ENCODE measurements at regions not wholly inside any gene's neighbourhood (a gene's known extent, or its start where the extent isn't known, plus 50 kb on each side); places are given as distances from the start of the nearest gene placed in this dataset.

- H3K36me3 ChIP-seq (replicated peaks in 1 of 2; ENCODE audit: control insufficient read depth in 2 of 2, insufficient read depth in 2 of 2, low read length in 2 of 2) = no peaks in the 10 kb centered on the region
- H2AFZ ChIP-seq (ENCODE audit: low read length) = no peak overlapping the region
- no peak overlapping the region for H2AK5ac ChIP-seq (ENCODE audit: low read depth, low read length)
- H4K8ac ChIP-seq (ENCODE audit: low read depth, low read length) = no peak overlapping the region
- H2BK15ac ChIP-seq (ENCODE audit: low read length) = no peak overlapping the region
- H3K14ac ChIP-seq (ENCODE audit: low read length) = no peak overlapping the region
- peaks cover 0 to 67% (median 6%) of the 10 kb centered on the region in 3 experiments for H3K27me3 ChIP-seq (ENCODE audit: control insufficient read depth in 3 of 3, insufficient read depth in 3 of 3, low read depth in 1 of 3, low read length in 3 of 3)
- no peak overlapping the region for H3K4me3 ChIP-seq (ENCODE audit: low read length in 2 of 2)
- no peak for DNase-seq (ENCODE audit: low spot score)
- no peaks in the 10 kb centered on the region for H3K9me3 ChIP-seq (replicated peaks in 1 of 2; ENCODE audit: control insufficient read depth in 2 of 2, insufficient read depth in 1 of 2, low read depth in 1 of 2, low read length in 2 of 2)
- no peak overlapping the region for H3K27ac ChIP-seq (replicated peaks; ENCODE audit: low read length)
- no CpG with 5 or more reads among the region's 7 CpGs for WGBS, 2 donors (ENCODE audit: extremely low coverage in 2 of 2, insufficient read length in 2 of 2, insufficient replicate concordance in 1 of 2)
- no peak overlapping the region for H3K18ac ChIP-seq (ENCODE audit: low read length)
- no peak overlapping the region for H3K4ac ChIP-seq (ENCODE audit: low read length)
- no peak overlapping the region for H3K4me2 ChIP-seq (ENCODE audit: insufficient read depth, low read length, poor library complexity, severe bottlenecking)
- H4K91ac ChIP-seq (ENCODE audit: low read depth, low read length, poor library complexity) = no peak overlapping the region
- H2BK5ac ChIP-seq (ENCODE audit: low read length) = no peak overlapping the region
- no peak overlapping the region for H3K23ac ChIP-seq (ENCODE audit: low read depth, low read length, poor library complexity)
- peaks cover 0 to 4% of the 10 kb centered on the region in 2 donors for H3K4me1 ChIP-seq (ENCODE audit: control insufficient read depth in 2 of 2, insufficient read depth in 1 of 2, low read depth in 1 of 2, low read length in 2 of 2)
- no peak overlapping the region for H3K9ac ChIP-seq (ENCODE audit: low read depth, low read length, poor library complexity)
- no peak overlapping the region for H2BK120ac ChIP-seq (ENCODE audit: low read depth, low read length)
- H3K79me1 ChIP-seq (ENCODE audit: low read depth, low read length) = no peaks in the 10 kb centered on the region
- H2BK12ac ChIP-seq (ENCODE audit: low read length) = no peak overlapping the region
Measured at GRCh38 chr2:120570546-120570945, 165.1 kb upstream of the GLI2 start.

- Histone ChIP-seq H3K36me3 (replicated peaks in 1 of 2; ENCODE audit: control insufficient read depth in 2 of 2, insufficient read depth in 2 of 2, low read length in 2 of 2) (no peaks in the 10 kb centered on the region), H2BK5ac (ENCODE audit: low read length) (no peak overlapping the region), H4K8ac (ENCODE audit: low read depth, low read length) (no peak overlapping the region), H3K4me3 (ENCODE audit: low read length in 2 of 2) (no peak overlapping the region), H3K4me1 (ENCODE audit: control insufficient read depth in 2 of 2, insufficient read depth in 1 of 2, low read depth in 1 of 2, low read length in 2 of 2) (peaks cover 0 to 4% of the 10 kb centered on the region in 2 donors), H2BK12ac (ENCODE audit: low read length) (no peak overlapping the region), H3K27ac (replicated peaks; ENCODE audit: low read length) (no peak overlapping the region), H3K4me2 (ENCODE audit: insufficient read depth, low read length, poor library complexity, severe bottlenecking) (no peak overlapping the region), H3K9me3 (replicated peaks in 1 of 2; ENCODE audit: control insufficient read depth in 2 of 2, insufficient read depth in 1 of 2, low read depth in 1 of 2, low read length in 2 of 2) (no peaks in the 10 kb centered on the region), H3K23ac (ENCODE audit: low read depth, low read length, poor library complexity) (no peak overlapping the region), H3K14ac (ENCODE audit: low read length) (no peak overlapping the region), H3K27me3 (ENCODE audit: control insufficient read depth in 3 of 3, insufficient read depth in 3 of 3, low read depth in 1 of 3, low read length in 3 of 3) (peaks cover 0 to 65% (median 11%) of the 10 kb centered on the region in 3 experiments), H2BK120ac (ENCODE audit: low read depth, low read length) (no peak overlapping the region), H3K79me1 (ENCODE audit: low read depth, low read length) (no peaks in the 10 kb centered on the region), H2AFZ (ENCODE audit: low read length) (no peak overlapping the region), H2AK5ac (ENCODE audit: low read depth, low read length) (no peak overlapping the region), H4K91ac (ENCODE audit: low read depth, low read length, poor library complexity) (no peak overlapping the region), H3K18ac (ENCODE audit: low read length) (no peak overlapping the region), H2BK15ac (ENCODE audit: low read length) (no peak overlapping the region), H3K4ac (ENCODE audit: low read length) (no peak overlapping the region), H3K9ac (ENCODE audit: low read depth, low read length, poor library complexity) (no peak overlapping the region)
- WGBS, 2 donors (ENCODE audit: extremely low coverage in 2 of 2, insufficient read length in 2 of 2, insufficient replicate concordance in 1 of 2) = no CpG with 5 or more reads among the region's 6 CpGs
- DNase-seq (ENCODE audit: low spot score) = no peak
Measured at GRCh38 chr2:120571015-120571728, 164.5 kb upstream of the GLI2 start.

- H3K4me2 ChIP-seq (ENCODE audit: insufficient read depth, low read length, poor library complexity, severe bottlenecking) = no peak overlapping the region
- no peaks in the 10 kb centered on the region for H3K36me3 ChIP-seq (replicated peaks in 1 of 2; ENCODE audit: control insufficient read depth in 2 of 2, insufficient read depth in 2 of 2, low read length in 2 of 2)
- H2BK5ac ChIP-seq (ENCODE audit: low read length) = no peak overlapping the region
- H2BK15ac ChIP-seq (ENCODE audit: low read length) = no peak overlapping the region
- no peak overlapping the region for H2BK12ac ChIP-seq (ENCODE audit: low read length)
- no peak overlapping the region for H3K4me3 ChIP-seq (ENCODE audit: low read length in 2 of 2)
- H3K9ac ChIP-seq (ENCODE audit: low read depth, low read length, poor library complexity) = no peak overlapping the region
- H3K23ac ChIP-seq (ENCODE audit: low read depth, low read length, poor library complexity) = no peak overlapping the region
- no peak overlapping the region for H3K18ac ChIP-seq (ENCODE audit: low read length)
- no peak overlapping the region for H3K27ac ChIP-seq (replicated peaks; ENCODE audit: low read length)
- H3K9me3 ChIP-seq (replicated peaks in 1 of 2; ENCODE audit: control insufficient read depth in 2 of 2, insufficient read depth in 1 of 2, low read depth in 1 of 2, low read length in 2 of 2) = no peaks in the 10 kb centered on the region
- H3K27me3 ChIP-seq (ENCODE audit: control insufficient read depth in 3 of 3, insufficient read depth in 3 of 3, low read depth in 1 of 3, low read length in 3 of 3) = peaks cover 0 to 61% (median 21%) of the 10 kb centered on the region in 3 experiments
- no CpG with 5 or more reads among the region's 2 CpGs for WGBS, 2 donors (ENCODE audit: extremely low coverage in 2 of 2, insufficient read length in 2 of 2, insufficient replicate concordance in 1 of 2)
- peaks cover 0 to 4% of the 10 kb centered on the region in 2 donors for H3K4me1 ChIP-seq (ENCODE audit: control insufficient read depth in 2 of 2, insufficient read depth in 1 of 2, low read depth in 1 of 2, low read length in 2 of 2)
- no peak overlapping the region for H3K4ac ChIP-seq (ENCODE audit: low read length)
- no peak overlapping the region for H2BK120ac ChIP-seq (ENCODE audit: low read depth, low read length)
- no peak overlapping the region for H4K91ac ChIP-seq (ENCODE audit: low read depth, low read length, poor library complexity)
- H2AK5ac ChIP-seq (ENCODE audit: low read depth, low read length) = no peak overlapping the region
- H3K79me1 ChIP-seq (ENCODE audit: low read depth, low read length) = no peaks in the 10 kb centered on the region
- no peak overlapping the region for H2AFZ ChIP-seq (ENCODE audit: low read length)
- H3K14ac ChIP-seq (ENCODE audit: low read length) = no peak overlapping the region
- DNase-seq (ENCODE audit: low spot score) = no peak
- H4K8ac ChIP-seq (ENCODE audit: low read depth, low read length) = no peak overlapping the region
Measured at GRCh38 chr2:120572226-120572625, 163.4 kb upstream of the GLI2 start.

- no peak overlapping the region for H2BK12ac ChIP-seq (ENCODE audit: low read length)
- DNase-seq (ENCODE audit: low spot score) = no peak
- H3K36me3 ChIP-seq (replicated peaks in 1 of 2; ENCODE audit: control insufficient read depth in 2 of 2, insufficient read depth in 2 of 2, low read length in 2 of 2) = no peaks in the 10 kb centered on the region
- H3K4ac ChIP-seq (ENCODE audit: low read length) = no peak overlapping the region
- H3K4me1 ChIP-seq (ENCODE audit: control insufficient read depth in 2 of 2, insufficient read depth in 1 of 2, low read depth in 1 of 2, low read length in 2 of 2) = peaks cover 0 to 4% of the 10 kb centered on the region in 2 donors
- no peak overlapping the region for H2AK5ac ChIP-seq (ENCODE audit: low read depth, low read length)
- H3K4me3 ChIP-seq (ENCODE audit: low read length in 2 of 2) = no peak overlapping the region
- no peak overlapping the region for H2AFZ ChIP-seq (ENCODE audit: low read length)
- H4K8ac ChIP-seq (ENCODE audit: low read depth, low read length) = no peak overlapping the region
- H2BK120ac ChIP-seq (ENCODE audit: low read depth, low read length) = no peak overlapping the region
- no peak overlapping the region for H2BK15ac ChIP-seq (ENCODE audit: low read length)
- no peak overlapping the region for H3K27ac ChIP-seq (replicated peaks; ENCODE audit: low read length)
- no peak overlapping the region for H3K14ac ChIP-seq (ENCODE audit: low read length)
- H3K9me3 ChIP-seq (replicated peaks in 1 of 2; ENCODE audit: control insufficient read depth in 2 of 2, insufficient read depth in 1 of 2, low read depth in 1 of 2, low read length in 2 of 2) = no peaks in the 10 kb centered on the region
- H3K4me2 ChIP-seq (ENCODE audit: insufficient read depth, low read length, poor library complexity, severe bottlenecking) = no peak overlapping the region
- no peak overlapping the region for H3K23ac ChIP-seq (ENCODE audit: low read depth, low read length, poor library complexity)
- H4K91ac ChIP-seq (ENCODE audit: low read depth, low read length, poor library complexity) = no peak overlapping the region
- WGBS, 2 donors (ENCODE audit: extremely low coverage in 2 of 2, insufficient read length in 2 of 2, insufficient replicate concordance in 1 of 2) = no CpG with 5 or more reads among the region's 4 CpGs
- no peak overlapping the region for H2BK5ac ChIP-seq (ENCODE audit: low read length)
- H3K79me1 ChIP-seq (ENCODE audit: low read depth, low read length) = no peaks in the 10 kb centered on the region
- H3K27me3 ChIP-seq (ENCODE audit: control insufficient read depth in 3 of 3, insufficient read depth in 3 of 3, low read depth in 1 of 3, low read length in 3 of 3) = peaks cover 0 to 60% (median 38%) of the 10 kb centered on the region in 3 experiments
- H3K18ac ChIP-seq (ENCODE audit: low read length) = peak overlapping the region; percentile 57
- H3K9ac ChIP-seq (ENCODE audit: low read depth, low read length, poor library complexity) = no peak overlapping the region
Measured at GRCh38 chr2:120574620-120575019, 161.0 kb upstream of the GLI2 start.

All from neuronal stem cell (in vitro differentiated cells).